K562 (cell line): ENCODE measurements at regions not wholly inside any gene's neighbourhood (a gene's known extent, or its start where the extent isn't known, plus 50 kb on each side); places are given as distances from the start of the nearest gene placed in this dataset.

Experiments used
- ATAC-seq: fragments of 200-7000 bp; cut with Tn5 transposase; 3 replicates; pipeline ENCODE4 v1.9.1; 2020; ENCODE audit warnings: moderate library complexity
- BruUV-seq: library from RNA; stranded (reverse); fragments of 400-500 nt; replicated peaks from 2 replicates; lab custom pipeline; 2021; lab: Mats Ljungman, UMichigan
- CTCF ChIA-PET: fragments of 300-600 bp; formaldehyde crosslinking; extraction: SDS; loops from one replicate; lab custom pipeline; 2021; ENCODE audit warnings: low intra/inter-chr PET ratio; lab: Yijun Ruan, JAX
- POLR2A ChIA-PET: fragments of 300-600, 350-650 bp; sonication (Branson Sonifier 250); formaldehyde crosslinking; extraction: SDS; loops from one replicate; lab custom pipeline; 2021; ENCODE audit warnings: antibody characterized with exemption, inconsistent platforms; lab: Yijun Ruan, JAX
- DNase-seq, 4 experiments: peaks; one replicate each; pipeline versions ENCODE4 v3.0.0 to v3.0.0-alpha.2; 2011 to 2018; ENCODE audit warnings: low spot score in 3 of 4, mixed read lengths in 3 of 4; ENCODE audit errors: extremely low read depth in 1 of 4
- FAIRE-seq: peaks from 2 replicates; lab custom pipeline; 2011; peaks lifted over from hg19 to GRCh38; lab: Jason Lieb, UNC
- H2AFZ ChIP-seq: 2 replicates; pipeline ENCODE4 v1.6.0; 2011; ENCODE audit warnings: low read depth, low read length, control low read depth, inconsistent platforms
- H3K27ac ChIP-seq: fragments of 200-600 bp; 3 replicates; pipeline ENCODE4 v1.8.0; 2011; ENCODE audit warnings: low read depth, mild to moderate bottlenecking, control low read depth, inconsistent platforms, low read length, moderate library complexity, mixed read lengths; ENCODE audit errors: extremely low read depth
- H3K27me3 ChIP-seq, 2 experiments: fragments of 300-600 bp in 1 of 2; 2 replicates in 1 of 2; 3 replicates in 1 of 2; pipeline versions ENCODE4 v1.6.0 to v1.8.0; 2011; ENCODE audit warnings: inconsistent platforms in 2 of 2, low read length in 2 of 2, mild to moderate bottlenecking in 1 of 2, mixed read lengths in 1 of 2, moderate library complexity in 1 of 2; ENCODE audit not compliant: control insufficient read depth in 2 of 2, insufficient read depth in 2 of 2
- H3K36me3 ChIP-seq: fragments of 300-600 bp; 3 replicates; pipeline ENCODE4 v1.8.0; 2011; ENCODE audit warnings: mild to moderate bottlenecking, low read length, inconsistent platforms; ENCODE audit not compliant: control insufficient read depth, insufficient read depth
- H3K4me1 ChIP-seq, 2 experiments: fragments of 200-600 bp in 1 of 2; replicated peaks in 1 of 2; 2 replicates in 1 of 2; 3 replicates in 1 of 2; pipeline versions ENCODE4 v1.5.1 to v1.8.0; 2011; ENCODE audit warnings: inconsistent platforms in 2 of 2, low read length in 2 of 2, mild to moderate bottlenecking in 1 of 2, mixed read lengths in 1 of 2, moderate library complexity in 1 of 2; ENCODE audit not compliant: control insufficient read depth in 2 of 2, insufficient read depth in 2 of 2
- H3K4me2 ChIP-seq: 2 replicates; pipeline ENCODE4 v1.6.1; 2011; ENCODE audit warnings: low read length, control low read depth, inconsistent platforms, mixed read lengths; ENCODE audit not compliant: insufficient read depth
- H3K4me3 ChIP-seq: fragments of 200-600 bp; sonication (generic), shearing (Covaris generic); 2 replicates; pipeline ENCODE4 v1.5.1; 2016; ENCODE audit warnings: control low read depth, inconsistent platforms
- H3K79me2 ChIP-seq: fragments of 200-600 bp; 3 replicates; pipeline ENCODE4 v1.8.0; 2011; ENCODE audit warnings: low read length, inconsistent platforms; ENCODE audit not compliant: control insufficient read depth, insufficient read depth
- H3K9ac ChIP-seq, 2 experiments: 2 replicates each; pipeline versions ENCODE4 v1.6.0 to v1.6.1; 2011; ENCODE audit warnings: low read depth in 2 of 2, low read length in 2 of 2, control low read depth in 1 of 2, inconsistent platforms in 1 of 2, mild to moderate bottlenecking in 1 of 2, mixed read lengths in 1 of 2; ENCODE audit not compliant: insufficient read depth in 1 of 2
- H3K9me1 ChIP-seq: one replicate; pipeline ENCODE4 v1.6.0; 2011; ENCODE audit warnings: inconsistent platforms, mild to moderate bottlenecking, low read length, moderate library complexity; ENCODE audit not compliant: control insufficient read depth, insufficient read depth
- H3K9me3 ChIP-seq: replicated peaks from 2 replicates; pipeline ENCODE4 v1.5.1; 2011; ENCODE audit warnings: low read depth, low read length, inconsistent platforms; ENCODE audit not compliant: control insufficient read depth, insufficient read depth
- H4K20me1 ChIP-seq: replicated peaks from 2 replicates; pipeline ENCODE4 v1.6.1; 2011; ENCODE audit warnings: low read length, inconsistent platforms, mixed read lengths; ENCODE audit not compliant: control insufficient read depth, insufficient read depth
- CEBPB ChIP-seq: fragments of 450-650 bp; IDR thresholded peaks from 2 replicates; pipeline ENCODE4 v1.6.1; 2016; ENCODE audit warnings: missing genetic modification characterization, missing compliant biosample characterization
- CEBPG ChIP-seq, 3 experiments: fragments of 200-800 bp in 1 of 3; sonication (Bioruptor generic) in 1 of 3; sonication (generic) in 1 of 3; formaldehyde crosslinking in 1 of 3; IDR thresholded peaks in 2 of 3; conservative IDR thresholded peaks in 1 of 3; 2 replicates each; pipeline versions ENCODE4 v1.6.1 to v1.8.0; 2016 to 2022; ENCODE audit warnings: missing compliant biosample characterization in 2 of 3, missing genetic modification characterization in 2 of 3, mild to moderate bottlenecking in 1 of 3, missing genetic modification reagents in 1 of 3
- FOSL1 ChIP-seq: fragments of 200-800 bp; sonication (Bioruptor generic); conservative IDR thresholded peaks from 2 replicates; pipeline ENCODE4 v1.6.1; 2016; ENCODE audit warnings: missing genetic modification characterization, missing compliant biosample characterization
- HDAC8 ChIP-seq: fragments of 450-650 bp; IDR thresholded peaks from 2 replicates; pipeline ENCODE4 v1.6.1; 2016; ENCODE audit warnings: mild to moderate bottlenecking, missing genetic modification characterization, moderate library complexity, missing compliant biosample characterization
- ZNF584 ChIP-seq: fragments of 200-800 bp; sonication (Bioruptor generic); IDR thresholded peaks from 2 replicates; pipeline ENCODE4 v1.6.1; 2016; ENCODE audit warnings: low read depth, mild to moderate bottlenecking, missing genetic modification characterization, missing compliant biosample characterization
- WGBS: fragments of 100-300 bp; shearing (Covaris generic); methylation state at CpG from one replicate; pipeline ENCODE4 v1.1.6; 2016; ENCODE audit warnings: low coverage, mixed read lengths; ENCODE audit not compliant: insufficient coverage; ENCODE audit errors: missing lambda C conversion rate; 5-methylcytosine and 5-hydroxymethylcytosine counted together
- in situ Hi-C: fragments of 300-500 bp; cut with MboI; formaldehyde crosslinking; loops from 4 replicates; pipeline ENCODE4 v1.15.0; 2018; ENCODE audit warnings: inconsistent platforms, mixed read lengths
- intact Hi-C: fragments of 100-400 bp; cut with micrococcal nuclease; formaldehyde crosslinking; loops from 2 replicates; pipeline ENCODE4 v1.14.2; 2022
- TF ChIP-seq, protein P1 (sequence below): conservative IDR thresholded peaks from 2 replicates; pipeline ENCODE4 v1.6.1; 2011; ENCODE audit warnings: low read depth, mild to moderate bottlenecking, low read length; ENCODE audit not compliant: control insufficient read depth

GRCh38 chr19:31515931-31516330 lies 166.7 kb upstream of the TSHZ3 start:
- H3K4me3 ChIP-seq, result no peak overlapping the region
- TF ChIP-seq FOSL1 (tag) (no peak), CEBPB (tag) (peak; percentile 76), ZNF584 (CRISPR knock-in tag) (no peak), CEBPG (CRISPR knock-in tag; IDR thresholded peaks at IDR 0.05) (no peak), CEBPG (tag; conservative IDR thresholded peaks at IDR 0.05 in 1 of 2, IDR thresholded peaks at IDR 0.05 in 1 of 2) (peak; percentile 56 to 82; a peak in 3 of 4 replicates)
- ATAC-seq (no peak), DNase-seq (no peak), FAIRE-seq (no peak)
- no peak overlapping the region for H3K27ac ChIP-seq
- H4K20me1 ChIP-seq, result no peaks in the 10 kb centered on the region; the same call in 1 of the 2 replicates
- WGBS, result 14% methylated on average over 18 of the region's 18 CpGs
- in situ Hi-C loops (no loop called here), intact Hi-C loops (no loop called here)
- no peaks in the 10 kb centered on the region for H3K9me3 ChIP-seq
- no peak overlapping the region for H3K4me2 ChIP-seq
- peaks cover 0 to 12% of the 10 kb centered on the region in 2 experiments; a peak in 1 of 5 replicates for H3K27me3 ChIP-seq
- H3K36me3 ChIP-seq, result no peaks in the 10 kb centered on the region
- H3K9ac ChIP-seq, result no peak overlapping the region
- ChIA-PET POLR2A (no interaction called here), CTCF (no interaction called here)
- no peaks in the 10 kb centered on the region for H3K9me1 ChIP-seq
- no peaks in the 10 kb centered on the region; a peak in 1 of 5 replicates for H3K4me1 ChIP-seq
- no peaks in the 10 kb centered on the region for H3K79me2 ChIP-seq
- no peak overlapping the region for H2AFZ ChIP-seq
- BruUV-seq, result no TSS peak

- no peaks in the 10 kb centered on the region; a peak in 1 of 5 replicates for H3K4me1 ChIP-seq
- CTCF ChIA-PET, result no interaction called here
- ATAC-seq (no peak), DNase-seq (no peak)
- H3K4me3 ChIP-seq, result no peak overlapping the region
- WGBS, result 2% methylated on average over 9 of the region's 9 CpGs
- no peak overlapping the region for H2AFZ ChIP-seq
- H3K27me3 ChIP-seq, result peaks cover 0 to 12% of the 10 kb centered on the region in 2 experiments; a peak in 1 of 5 replicates
- no peaks in the 10 kb centered on the region; the same call in 1 of the 2 replicates for H4K20me1 ChIP-seq
- H3K9me1 ChIP-seq, result no peaks in the 10 kb centered on the region
- no peaks in the 10 kb centered on the region for H3K79me2 ChIP-seq
- TF ChIP-seq HDAC8 (tag), result no peak
- TF ChIP-seq, protein P1, sequence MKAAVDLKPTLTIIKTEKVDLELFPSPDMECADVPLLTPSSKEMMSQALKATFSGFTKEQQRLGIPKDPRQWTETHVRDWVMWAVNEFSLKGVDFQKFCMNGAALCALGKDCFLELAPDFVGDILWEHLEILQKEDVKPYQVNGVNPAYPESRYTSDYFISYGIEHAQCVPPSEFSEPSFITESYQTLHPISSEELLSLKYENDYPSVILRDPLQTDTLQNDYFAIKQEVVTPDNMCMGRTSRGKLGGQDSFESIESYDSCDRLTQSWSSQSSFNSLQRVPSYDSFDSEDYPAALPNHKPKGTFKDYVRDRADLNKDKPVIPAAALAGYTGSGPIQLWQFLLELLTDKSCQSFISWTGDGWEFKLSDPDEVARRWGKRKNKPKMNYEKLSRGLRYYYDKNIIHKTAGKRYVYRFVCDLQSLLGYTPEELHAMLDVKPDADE, result no peak
- TF ChIP-seq, all 486 proteins: peak for 0
- POLR2A ChIA-PET, result no interaction called here
- in situ Hi-C loops, result no loop called here
- no peak overlapping the region for H3K9ac ChIP-seq
- FAIRE-seq, result no peak
- no peak overlapping the region for H3K4me2 ChIP-seq
- H3K9me3 ChIP-seq, result no peaks in the 10 kb centered on the region
- no peaks in the 10 kb centered on the region for H3K36me3 ChIP-seq
- H3K27ac ChIP-seq, result no peak overlapping the region
- no TSS peak for BruUV-seq
- intact Hi-C loops, result no loop called here
Measured at GRCh38 chr19:31516756-31517155, 167.5 kb upstream of the TSHZ3 start.
